NCI-H1417 (cell line): ENCODE measurements at regions not wholly inside any gene's neighbourhood (a gene's known extent, or its start where the extent isn't known, plus 50 kb on each side); places are given as distances from the start of the nearest gene placed in this dataset.

ENCODE experiments used
- DNase-seq, 3 experiments: peaks; one replicate each; lab custom pipeline; 2025; lab: John Stamatoyannopoulos, UW

DNA sequence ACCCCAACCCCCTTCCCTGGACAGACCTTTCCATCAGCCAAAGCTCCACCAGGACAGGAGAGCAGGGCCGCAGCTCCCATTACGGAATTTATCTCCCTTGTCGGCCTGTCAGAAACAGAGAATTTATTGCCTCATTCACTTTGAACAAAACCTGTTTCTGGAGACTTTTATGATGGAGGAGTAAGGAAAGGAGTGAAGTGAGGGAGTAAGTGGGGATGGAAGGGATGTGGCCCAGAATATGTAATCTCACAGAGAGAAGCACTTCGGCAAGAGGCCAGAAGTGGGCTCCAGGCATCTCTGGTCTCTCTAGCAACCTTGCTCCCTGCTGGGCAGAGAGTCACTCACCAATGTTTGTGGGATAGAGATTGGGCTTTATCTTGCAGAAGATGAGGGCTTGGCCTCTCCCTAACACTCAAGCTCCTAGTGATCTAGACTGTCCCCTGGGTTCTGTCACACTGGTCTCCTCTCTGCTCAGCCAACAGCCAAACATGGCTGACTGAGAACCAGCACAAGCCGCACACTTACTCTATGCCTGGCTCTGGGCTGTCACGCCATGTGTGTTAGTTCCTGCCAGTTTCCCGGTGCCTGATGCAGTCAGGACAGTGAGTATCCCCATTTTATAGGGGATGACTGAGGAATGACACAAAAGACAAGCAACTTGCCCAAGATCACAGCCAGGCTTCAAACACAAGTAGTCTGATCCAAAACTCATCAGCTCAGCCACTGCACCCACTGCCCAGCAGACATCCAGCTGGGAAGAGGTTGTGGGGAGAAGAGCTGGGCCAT is 149.4 kb upstream of the ZMIZ1 start:
- DNase-seq: peak in 1 of 3 experiments; percentile 53

DNA sequence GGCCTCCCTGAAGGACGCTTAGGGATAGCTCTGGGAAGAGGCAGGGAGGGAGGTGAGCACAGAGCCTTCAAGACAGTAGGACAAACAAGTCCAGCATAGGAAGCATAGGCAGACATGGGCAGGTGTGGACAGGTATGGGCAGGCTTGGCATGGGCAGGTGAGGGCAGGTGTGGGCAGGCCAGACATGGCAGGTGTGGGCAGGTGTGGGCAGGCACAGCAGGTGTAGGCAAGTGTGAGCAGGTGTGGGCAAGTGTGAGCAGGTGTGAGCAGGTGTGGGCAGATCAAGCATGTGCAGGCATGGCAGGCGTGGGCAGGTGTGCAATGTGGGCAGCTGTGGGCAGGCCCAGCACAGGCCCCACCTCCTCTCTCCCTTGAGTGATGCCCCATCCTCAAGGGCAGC is 148.8 kb upstream of the ZMIZ1 start:
- peak in 2 of 3 experiments; percentile 15 to 41 for DNase-seq

DNA sequence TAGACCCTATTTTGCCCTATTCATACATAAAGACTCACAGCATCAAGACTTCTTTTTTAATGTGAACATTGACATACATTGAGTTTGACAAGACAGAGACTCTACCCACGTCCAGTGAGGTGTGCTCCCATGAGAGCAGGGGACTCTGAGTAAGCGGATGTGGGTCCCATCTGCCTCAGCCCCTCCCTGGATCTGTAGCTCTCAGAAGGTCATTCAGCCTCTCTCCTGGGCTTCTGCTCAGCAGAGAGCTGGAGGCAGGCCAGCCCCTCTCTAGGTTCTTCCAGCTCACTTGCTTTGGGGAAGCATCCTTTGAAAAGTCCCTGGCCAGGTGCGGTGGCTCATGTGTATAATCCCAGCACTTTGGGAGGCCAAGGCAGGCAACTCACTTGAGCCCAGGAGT is 146.9 kb upstream of the ZMIZ1 start:
- no peak for DNase-seq

DNA sequence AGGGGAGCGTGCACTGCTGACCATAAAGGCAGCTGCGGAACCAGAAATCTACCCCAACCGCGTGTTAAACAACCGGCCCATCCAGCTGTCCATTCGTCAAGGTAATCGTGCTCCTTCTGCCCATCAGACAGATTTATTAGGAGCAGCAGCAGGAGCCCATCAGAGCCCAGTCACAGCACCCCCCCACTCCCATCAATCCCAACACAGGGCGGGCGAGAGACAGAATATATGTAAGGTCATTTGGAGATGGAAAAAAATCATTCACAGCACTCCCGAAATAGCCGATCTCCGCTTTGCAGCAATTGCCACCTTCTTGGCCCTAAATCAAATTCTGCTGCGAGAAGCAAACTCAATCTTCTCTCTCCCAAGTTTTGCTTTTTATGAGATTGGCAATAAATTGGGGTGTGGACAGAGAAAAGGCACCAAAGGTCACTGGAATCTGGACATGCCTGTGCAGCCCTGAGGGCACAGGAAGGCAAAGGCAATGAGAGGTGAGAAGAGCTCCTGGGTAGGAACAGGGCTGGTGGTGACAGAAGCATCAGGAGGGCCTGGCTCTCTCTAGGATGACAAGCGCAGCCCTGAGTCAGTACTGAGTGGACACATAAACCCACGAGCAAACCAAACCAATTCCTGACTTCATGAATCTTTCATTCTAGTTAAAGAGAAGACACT is 145.0 kb upstream of the ZMIZ1 start:
- peak in 2 of 3 experiments; percentile 35 to 51 for DNase-seq

DNA sequence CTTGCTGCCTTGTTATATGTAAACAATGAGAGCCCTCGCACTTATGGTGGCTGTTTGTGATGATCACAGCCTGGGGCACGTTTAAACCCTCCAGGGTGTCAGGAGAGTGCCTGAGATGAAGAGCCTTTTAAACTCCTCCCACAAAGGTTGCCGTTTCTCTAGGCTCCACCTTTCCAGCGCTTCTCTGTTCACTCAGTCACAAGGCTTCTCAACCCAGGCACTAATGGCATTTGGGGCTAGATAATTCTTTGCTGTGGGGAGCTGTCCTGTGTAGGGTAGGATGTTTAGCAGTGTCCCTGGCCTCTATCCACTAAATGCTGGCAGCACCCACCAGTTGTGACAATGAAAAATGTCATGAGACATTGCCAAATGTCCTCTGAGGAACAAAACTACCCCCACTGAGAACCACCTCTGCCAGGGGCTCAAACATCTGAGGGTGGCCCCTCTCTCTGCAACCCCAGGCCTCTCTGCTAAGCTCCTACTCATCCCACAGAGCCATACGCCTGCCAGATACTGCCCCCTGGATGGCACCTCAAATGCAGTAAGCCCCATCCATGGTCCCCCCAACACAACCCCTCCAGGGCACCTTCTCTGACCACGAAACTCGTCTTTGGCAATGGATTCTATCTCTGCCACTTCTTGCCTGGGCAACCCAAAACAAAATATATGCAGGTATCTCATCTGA is 144.3 kb upstream of the ZMIZ1 start:
- peak; percentile 48 to 79 (median 50) for DNase-seq

DNA sequence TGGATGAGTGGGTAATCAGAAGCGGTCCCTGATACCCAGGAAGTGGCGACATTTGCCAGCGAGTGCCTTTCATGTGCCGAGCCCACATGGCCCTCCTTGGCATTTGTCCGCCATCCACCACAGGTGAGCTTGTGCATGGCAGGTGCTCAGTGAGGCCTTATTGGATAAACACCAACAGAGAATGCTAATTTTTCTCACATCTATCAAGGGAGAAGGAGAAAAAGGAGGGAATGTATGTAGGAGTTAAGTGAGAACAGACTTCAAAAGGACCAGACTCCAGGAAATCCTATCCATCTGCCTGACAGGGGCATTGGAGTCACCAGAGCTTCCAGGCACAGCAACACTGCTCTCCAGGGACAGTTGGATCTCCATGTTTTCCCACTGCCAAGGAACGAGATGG is 143.5 kb upstream of the ZMIZ1 start:
- DNase-seq: no peak

DNA sequence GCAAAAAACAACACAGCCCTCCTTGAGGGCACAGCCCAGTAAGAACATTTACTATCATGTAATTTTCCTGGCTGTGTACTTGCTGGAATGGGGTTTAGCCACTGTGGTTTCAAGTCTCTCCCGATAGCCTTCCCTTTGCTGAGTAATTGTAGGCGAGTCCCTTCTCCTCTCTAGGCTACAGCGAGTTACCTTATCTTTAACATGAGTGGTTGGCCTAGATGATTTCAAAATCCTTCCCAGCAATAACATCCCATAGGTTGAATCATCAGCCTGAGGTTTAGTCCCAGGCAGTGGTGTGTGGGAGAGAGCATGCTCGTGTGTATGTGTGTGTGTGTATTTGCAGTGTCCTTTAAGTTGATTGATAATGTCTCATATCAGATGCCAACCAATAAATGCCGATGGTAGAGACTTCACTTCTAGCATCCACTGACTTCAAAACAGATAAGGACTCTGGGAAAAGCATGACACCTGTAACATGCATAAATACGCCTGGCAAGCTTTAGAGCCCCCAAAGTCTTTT is 142.9 kb upstream of the ZMIZ1 start:
- DNase-seq: no peak

DNA sequence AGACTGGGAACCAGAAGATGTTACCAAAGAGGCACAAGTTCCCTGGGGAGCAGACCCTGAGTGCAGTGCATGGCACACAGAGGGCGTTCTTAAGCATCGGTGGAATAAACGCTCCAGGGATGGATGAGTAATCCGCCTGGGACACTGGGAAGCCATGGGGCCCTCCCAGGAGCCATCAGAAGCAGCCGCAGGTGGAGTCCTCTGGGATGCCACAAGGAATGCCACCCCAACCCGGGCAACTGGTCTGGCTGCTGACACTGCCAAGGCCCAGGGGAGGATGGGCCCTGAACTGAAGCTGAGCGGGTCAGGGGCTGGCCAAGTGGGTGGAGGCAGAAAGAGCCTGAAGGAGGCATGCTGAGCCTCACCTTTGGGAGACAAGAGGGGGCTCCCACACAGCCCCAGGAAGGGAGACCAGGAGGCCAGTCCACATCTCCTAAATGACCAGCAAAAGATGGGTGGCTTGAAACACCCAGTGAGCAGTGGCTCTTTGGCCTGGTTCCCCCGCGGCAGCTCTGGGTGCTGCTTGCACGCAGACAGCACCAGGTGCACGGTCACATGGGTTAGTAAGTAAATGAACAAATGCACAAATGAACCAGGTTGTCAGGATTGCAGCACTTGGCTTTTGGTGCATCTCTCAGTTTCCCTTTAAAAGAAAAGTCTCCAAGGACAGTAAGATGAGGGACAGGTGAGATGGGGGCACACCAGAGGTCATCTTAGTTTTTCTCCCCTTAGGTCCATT is 141.3 kb upstream of the ZMIZ1 start:
- DNase-seq: no peak

DNA sequence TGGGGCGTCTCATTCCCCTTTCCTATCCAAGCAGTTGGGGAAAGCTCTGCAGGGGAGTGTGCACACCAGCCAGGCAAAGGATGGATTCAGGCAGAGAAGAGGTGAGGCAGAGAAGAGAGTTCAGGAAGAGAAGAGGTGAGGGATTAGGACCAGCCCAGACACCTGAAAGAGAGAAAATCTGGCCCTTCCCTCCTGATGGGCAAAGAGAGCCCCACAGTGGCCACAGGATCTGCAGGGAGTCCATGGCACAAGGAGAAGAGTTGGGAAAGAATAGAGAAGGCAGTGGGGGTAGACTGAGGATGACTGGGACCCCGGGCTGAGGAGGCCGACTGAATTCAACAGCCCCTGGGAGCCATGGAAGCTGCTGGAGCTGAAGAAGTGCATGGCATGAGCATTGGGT is 140.4 kb upstream of the ZMIZ1 start:
- DNase-seq: no peak

DNA sequence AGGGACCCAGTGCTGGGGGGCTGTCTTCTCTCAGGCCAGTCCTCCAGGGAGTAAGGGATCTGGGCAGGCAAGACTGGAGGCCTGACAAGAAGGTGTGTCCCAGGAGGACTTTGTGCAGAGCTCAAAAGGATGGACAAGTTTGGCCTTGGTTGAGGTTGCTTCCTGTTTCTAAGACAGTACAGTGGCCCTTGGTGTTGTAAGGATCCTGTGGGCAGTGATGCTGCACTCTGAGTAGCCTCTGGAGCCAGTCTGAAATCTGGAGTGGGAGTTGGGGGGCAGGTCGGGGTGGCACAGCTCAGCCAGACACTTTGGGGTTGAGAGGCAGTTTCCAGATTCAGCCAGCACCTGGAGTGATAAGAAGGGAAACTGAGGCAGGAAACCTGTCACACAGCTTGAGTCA is 139.2 kb upstream of the ZMIZ1 start:
- DNase-seq: no peak

DNA sequence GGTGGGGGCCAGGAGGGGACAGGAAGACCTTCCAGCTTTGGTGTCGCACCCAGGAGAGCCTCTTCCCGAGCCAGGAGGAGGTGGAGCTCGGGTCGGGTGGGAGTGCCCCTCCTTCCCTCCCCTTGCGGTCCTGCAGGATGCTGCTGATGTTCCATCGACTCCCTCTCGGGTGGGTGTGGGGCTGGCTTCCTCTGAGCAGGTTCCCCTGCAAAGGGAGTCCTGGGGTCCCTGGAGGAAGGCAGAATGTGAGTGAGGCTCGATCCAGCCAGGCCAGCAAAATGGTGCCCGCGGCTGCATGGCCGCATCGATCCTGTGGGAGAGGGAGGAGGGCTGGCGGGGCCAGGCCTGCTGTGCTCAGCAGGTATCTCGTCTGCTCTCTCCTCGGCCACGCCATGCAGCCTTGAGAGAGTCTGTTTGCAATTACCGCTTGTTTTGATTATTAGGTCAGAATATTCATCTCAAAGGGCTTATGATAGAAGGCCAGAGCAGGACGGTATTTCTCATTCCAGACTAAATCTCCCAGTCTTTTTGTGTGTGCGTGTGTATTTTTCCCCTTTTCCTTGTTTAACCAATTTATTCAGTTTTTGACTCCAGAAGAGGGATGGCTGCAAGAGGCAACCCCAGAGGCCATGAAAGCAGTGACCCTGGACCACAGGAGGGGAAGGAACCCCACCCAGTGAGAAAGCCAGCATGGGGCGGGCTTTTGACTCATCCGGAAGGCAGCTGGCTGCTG is 137.3 kb upstream of the ZMIZ1 start:
- peak; percentile 63 to 88 (median 75) for DNase-seq

DNA sequence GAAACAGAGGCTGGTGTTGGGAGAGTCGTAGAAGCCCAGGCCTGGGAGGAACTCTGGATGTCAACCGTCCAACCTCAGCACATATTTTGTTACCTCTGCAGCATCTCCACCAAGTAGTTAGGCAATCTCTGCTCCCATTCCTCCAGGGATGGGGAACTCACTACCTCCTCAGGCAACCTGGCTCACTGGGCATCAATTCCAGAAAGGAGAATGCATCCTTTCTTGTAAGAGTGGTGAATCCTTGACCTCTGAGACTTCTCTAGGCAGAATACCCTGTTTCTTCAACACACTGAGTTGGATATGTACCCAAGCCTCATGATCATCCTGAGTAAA is 136.7 kb upstream of the ZMIZ1 start:
- DNase-seq: no peak

DNA sequence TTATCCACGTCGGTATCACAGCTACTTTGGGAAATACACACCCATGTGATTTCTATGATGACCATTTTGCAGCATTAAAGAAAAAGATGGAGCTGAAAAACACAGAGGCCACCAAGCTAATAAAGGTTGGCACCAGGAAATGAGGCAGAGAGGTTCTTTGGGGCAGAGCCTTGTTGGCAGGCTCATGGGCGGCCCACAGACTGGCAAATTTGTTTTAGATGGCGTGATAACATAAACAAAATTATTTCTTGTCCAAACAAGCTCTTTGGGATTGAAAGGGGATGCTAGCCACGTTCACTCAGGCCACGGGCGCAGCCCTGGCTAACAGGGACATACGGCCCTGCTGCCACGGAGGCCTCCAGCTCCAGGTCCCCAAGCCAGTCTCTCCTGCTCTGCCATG is 135.9 kb upstream of the ZMIZ1 start:
- no peak for DNase-seq

DNA sequence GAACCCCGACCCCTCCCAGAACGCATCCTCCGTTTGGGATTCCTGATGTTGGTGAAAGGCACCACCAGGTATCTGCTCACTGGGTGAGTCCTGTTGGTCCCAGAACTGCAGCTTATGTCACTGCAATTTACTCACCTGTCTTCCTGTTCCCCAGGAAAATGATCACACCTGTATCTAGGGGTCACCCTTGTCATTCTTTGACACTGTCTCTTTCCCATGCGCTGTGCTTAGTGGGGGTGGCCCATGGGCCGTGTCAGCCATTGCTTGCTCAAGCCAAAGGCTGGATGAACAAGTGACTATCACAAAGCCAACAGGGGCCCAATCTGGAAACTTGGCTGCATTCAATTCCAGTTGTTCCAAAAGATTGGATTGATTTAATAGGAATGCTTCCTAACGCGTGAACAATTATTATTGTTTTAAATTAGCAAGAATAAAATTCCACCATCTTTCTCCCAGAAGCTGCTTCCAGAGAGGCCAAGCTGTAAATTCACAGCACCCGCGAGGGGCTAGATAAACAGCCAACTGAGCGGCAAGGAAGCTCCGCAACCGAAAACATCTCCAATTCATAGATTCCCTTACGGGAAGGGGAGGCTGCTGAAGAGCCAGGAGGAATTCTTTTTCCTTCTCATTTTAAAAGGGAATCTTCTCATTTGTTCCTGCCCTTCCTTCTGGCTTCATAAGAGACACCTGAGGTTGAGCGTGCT is 134.8 kb upstream of the ZMIZ1 start:
- DNase-seq: no peak

DNA sequence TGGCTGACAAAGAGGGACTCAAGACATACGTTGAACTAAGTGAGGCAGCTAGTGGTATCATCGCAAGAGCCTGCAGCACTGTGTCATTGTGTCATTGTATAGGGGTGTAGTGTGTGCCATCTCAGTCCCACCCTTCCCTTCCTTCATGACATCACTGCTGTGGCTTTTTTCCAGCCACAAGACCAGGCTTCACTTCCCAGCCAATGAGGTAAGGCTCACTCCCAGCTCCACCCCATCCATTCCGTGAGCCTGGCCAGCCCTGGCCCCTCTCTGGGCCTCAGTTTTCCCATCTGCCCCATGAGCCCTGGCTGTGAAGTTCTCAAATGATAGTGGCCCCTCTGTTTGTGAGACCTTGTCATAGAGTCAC is 134.3 kb upstream of the ZMIZ1 start:
- no peak for DNase-seq

DNA sequence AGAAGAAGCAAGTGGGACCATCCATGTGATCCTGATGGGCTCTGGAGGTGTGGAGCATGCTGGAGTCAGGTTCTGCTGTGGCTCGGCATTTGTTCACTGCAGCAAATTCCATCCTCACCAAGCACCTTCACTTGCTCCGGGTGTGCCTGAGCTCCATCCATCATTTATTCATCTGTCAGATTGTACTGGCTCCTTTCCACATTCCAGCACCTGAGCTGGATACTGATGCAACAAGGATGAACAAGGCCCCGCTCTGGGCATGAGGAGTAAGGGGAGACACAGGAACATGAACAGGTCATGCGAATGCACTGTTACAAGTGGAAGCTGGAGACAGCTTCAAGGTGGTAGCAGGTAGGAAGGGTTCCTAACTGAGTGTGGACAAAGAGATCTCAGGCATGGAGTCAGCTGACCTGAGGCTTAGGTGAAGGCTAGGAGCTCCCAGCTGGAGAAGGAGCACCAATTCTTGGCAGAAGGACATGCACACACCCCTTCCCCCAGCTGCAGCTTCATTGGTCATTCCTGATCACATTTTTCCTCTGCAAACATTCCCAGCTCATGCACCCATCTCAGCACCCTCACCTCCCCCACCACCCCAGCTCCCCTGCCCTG is 133.7 kb upstream of the ZMIZ1 start:
- no peak for DNase-seq

DNA sequence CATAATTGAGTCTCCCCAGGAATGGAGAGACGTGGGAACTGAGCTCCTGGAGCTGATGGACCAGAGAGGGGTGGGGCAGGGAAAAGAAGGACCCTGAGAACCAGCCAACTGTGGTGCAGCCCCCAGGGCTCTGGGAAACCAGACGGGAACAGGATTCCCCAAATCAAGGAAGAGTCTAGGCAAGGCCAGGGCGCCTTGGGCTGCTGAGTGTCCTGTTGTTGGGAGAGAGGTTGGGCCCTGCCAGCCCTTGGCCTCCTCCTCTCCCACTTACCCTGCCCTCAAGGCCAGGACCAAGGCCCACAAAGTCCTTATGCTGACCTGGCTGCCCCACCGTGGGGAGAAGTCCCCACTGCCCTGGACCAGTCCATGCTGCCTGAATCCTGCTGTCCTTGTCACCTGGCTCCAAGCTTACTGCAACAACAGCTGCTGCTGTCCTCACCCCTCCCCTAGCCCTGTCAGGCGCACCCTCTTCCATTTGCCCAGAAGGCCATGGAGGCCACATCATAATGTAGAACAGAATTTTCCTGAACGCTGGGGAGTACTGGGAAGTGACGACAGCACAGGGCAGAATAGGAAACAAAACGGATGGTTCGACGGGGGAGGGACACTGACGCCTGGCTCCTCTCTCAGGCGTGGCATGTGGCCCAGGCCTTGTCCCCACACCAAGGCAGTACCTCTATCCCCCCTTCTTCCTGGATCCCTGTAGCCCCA is 132.9 kb upstream of the ZMIZ1 start:
- no peak for DNase-seq

DNA sequence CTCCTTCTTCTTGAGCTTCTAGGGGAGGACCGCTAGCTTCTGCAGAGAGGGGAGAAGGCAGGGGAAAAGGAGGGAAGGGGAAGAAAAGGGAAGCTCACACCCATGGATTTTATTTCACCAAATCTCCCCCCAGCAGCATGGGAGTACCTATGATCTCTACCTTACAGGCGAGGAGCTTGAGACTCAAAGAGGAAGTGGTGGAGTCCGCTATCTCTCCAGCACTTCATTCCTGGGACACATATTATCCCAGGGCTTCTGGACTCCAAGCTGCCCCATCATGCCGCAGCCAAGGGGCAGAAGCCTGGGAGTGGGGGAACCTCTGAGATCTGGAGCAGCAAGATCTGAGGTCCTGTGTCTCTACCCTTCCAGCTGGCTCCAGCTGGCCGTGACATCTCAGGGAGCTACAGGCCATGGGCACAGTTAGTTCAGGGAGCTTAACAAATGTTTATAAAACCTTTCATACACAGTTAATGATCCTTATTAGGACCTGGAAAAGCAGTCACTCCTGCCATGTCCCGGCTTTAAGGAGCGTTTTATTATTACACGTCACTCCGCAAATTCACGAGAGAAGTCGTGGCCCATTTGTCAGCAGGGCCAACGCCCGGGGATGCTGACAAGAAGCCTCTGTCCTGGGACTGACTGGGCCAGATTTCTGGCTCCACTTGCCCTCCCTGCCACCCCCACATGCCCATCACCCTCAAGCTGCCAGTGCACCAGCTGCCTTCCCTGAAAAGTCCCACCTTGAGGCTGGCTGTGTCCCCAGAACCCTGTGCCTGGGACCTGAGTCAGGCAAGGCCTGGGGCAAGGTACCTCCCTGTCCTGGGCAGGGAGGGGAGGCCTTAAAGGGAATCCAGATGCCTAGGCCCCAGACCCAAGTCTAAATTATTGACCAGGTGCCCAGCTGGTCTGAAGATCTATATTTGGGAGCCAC is 132.1 kb upstream of the ZMIZ1 start:
- no peak for DNase-seq

DNA sequence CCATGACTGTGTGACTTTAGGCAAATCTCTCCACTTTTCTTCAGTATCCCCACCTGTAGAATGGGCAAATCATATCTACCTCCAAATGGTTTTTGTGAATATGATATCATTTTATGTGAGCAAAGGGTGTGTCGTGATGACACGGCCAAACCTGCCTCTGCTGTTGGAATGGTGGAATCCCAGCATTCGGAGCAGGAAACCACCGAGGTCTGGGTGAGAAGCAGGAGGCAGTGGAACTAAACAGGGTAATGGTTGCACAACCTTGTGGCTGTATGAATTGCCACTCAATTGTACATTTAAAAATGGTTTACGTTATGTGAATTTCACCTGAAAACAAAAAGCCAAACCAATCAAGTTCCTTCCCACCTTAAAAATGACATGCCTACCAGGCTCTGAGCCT is 131.4 kb upstream of the ZMIZ1 start:
- DNase-seq: no peak
